Liver (tissue), 3 donors: ENCODE measurements at regions not wholly inside any gene's neighbourhood (a gene's known extent, or its start where the extent isn't known, plus 50 kb on each side); places are given as distances from the start of the nearest gene placed in this dataset.

Experiments
- CTCF ChIP-seq: fragments of 150-350 bp; IDR thresholded peaks from 2 replicates; pipeline ENCODE4 v1.5.1; 2017; ENCODE audit warnings: improper control_type of control experiment, low read depth, low read length; ENCODE audit not compliant: missing input control
- EGR1 ChIP-seq, 2 donors: IDR thresholded peaks; 2 replicates each; pipeline ENCODE4 v1.6.1; 2016 to 2018; ENCODE audit warnings: antibody characterized with exemption in 2 of 2, low read depth in 2 of 2
- JUND ChIP-seq, 2 donors: IDR thresholded peaks; 2 replicates each; pipeline ENCODE4 v1.6.1; 2016; ENCODE audit warnings: antibody characterized with exemption in 2 of 2
- RXRA ChIP-seq, 2 donors: IDR thresholded peaks; 2 replicates each; pipeline ENCODE4 v1.6.1; 2017 to 2018; ENCODE audit warnings: antibody characterized with exemption in 2 of 2, mild to moderate bottlenecking in 1 of 2
- donor health status: healthy.
- donor health status: healthy.

- TF ChIP-seq CTCF, result no peak
- TF ChIP-seq EGR1 (IDR thresholded peaks at IDR 0.05; ENCODE audit: low read depth in 2 of 2), result no peak
- no peak for TF ChIP-seq JUND (IDR thresholded peaks at IDR 0.05)
- no peak for TF ChIP-seq RXRA (IDR thresholded peaks at IDR 0.05)
Measured at GRCh38 chr6:19435755-19436154, 401.4 kb upstream of the ID4 start.
